Right atrium auricular region (tissue), 2 donors: ENCODE measurements at regions not wholly inside any gene's neighbourhood (a gene's known extent, or its start where the extent isn't known, plus 50 kb on each side); places are given as distances from the start of the nearest gene placed in this dataset.

ENCODE experiments used
- DNase-seq: peaks from one replicate; pipeline ENCODE4 v3.0.0-alpha.2; 2019; ENCODE audit warnings: low spot score
- H3K27ac ChIP-seq, 2 donors: fragments of 200-600 bp; sonication (generic); 1 replicate in 1 of 2; 2 replicates in 1 of 2; pipeline ENCODE4 v1.5.1; 2016 to 2019
- H3K27me3 ChIP-seq, 2 donors: fragments of 200-600 bp; sonication (generic); one replicate each; pipeline versions ENCODE4 v1.5.1 to v1.6.0; 2017 to 2019
- H3K36me3 ChIP-seq: fragments of 200-600 bp; sonication (generic); one replicate; pipeline ENCODE4 v1.5.1; 2016
- H3K4me1 ChIP-seq, 2 donors: fragments of 200-600 bp; sonication (generic); one replicate each; pipeline versions ENCODE4 v1.5.1 to v1.6.0; 2017 to 2019
- H3K4me3 ChIP-seq, 2 donors: fragments of 200-600 bp; sonication (generic); 1 replicate in 1 of 2; 2 replicates in 1 of 2; pipeline ENCODE4 v1.5.1; 2017 to 2019; ENCODE audit warnings: mild to moderate bottlenecking in 1 of 2, moderate library complexity in 1 of 2
- H3K9me3 ChIP-seq, 2 donors: fragments of 200-600 bp; sonication (generic); one replicate each; pipeline ENCODE4 v1.5.1; 2019
- CTCF ChIP-seq, 2 donors: fragments of 200-600 bp; sonication (generic); IDR thresholded peaks; one replicate each; pipeline ENCODE4 v1.5.1; 2019; ENCODE audit warnings: antibody characterized with exemption in 2 of 2

DNA sequence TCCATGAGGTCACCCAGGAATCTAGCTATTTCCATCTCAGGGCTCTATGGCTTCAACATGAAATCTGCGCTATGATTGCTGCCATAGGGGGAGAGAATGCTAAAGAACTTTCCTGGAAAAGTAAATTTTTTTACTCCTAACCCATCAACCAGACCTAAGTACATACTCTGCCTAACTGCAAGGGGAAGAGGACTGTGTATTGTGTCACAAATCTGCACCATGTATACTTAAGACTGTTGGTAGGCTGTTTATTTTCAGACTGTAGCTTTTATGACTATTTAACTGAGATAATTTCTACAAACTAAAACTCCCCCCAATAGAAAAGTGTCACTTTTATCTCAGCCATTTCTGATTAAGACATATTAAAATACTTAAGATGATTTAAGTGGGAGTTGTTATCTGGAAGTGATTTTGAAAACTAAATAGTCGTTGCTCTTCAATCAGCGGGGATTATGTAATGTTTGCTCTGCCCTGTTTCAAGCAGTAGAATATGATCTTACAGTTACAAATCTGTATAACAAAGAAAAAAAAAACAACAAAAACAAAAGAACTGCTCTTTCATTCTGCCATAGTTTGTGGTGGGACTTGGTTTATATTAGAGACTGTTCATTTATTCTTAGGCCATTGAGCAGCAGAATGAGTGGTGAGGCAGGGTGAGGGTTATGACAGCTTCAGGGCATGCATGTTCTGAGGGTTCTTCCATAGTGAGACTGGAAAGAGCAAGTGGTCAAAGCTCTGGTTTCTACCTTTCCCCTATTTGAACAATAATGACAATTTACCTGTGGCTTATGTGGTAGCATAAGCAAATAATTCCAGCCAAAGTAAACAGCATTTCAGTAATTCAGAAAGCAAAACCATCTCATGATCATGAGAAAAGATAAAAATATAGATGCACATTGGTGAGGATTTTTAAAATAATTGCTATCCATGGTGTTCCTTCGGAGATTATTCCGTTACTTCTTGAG lies 126.3 kb upstream of the CEP162 start:
- no peaks in the 10 kb centered on the region for H3K36me3 ChIP-seq
- DNase-seq, result no peak
- H3K4me1 ChIP-seq, result no peaks in the 10 kb centered on the region
- H3K27me3 ChIP-seq, result no peaks in the 10 kb centered on the region
- H3K4me3 ChIP-seq, result no peak overlapping the region
- no peaks in the 10 kb centered on the region for H3K9me3 ChIP-seq
- TF ChIP-seq CTCF (IDR thresholded peaks at IDR 0.05), result no peak
- H3K27ac ChIP-seq, result no peak overlapping the region

DNA sequence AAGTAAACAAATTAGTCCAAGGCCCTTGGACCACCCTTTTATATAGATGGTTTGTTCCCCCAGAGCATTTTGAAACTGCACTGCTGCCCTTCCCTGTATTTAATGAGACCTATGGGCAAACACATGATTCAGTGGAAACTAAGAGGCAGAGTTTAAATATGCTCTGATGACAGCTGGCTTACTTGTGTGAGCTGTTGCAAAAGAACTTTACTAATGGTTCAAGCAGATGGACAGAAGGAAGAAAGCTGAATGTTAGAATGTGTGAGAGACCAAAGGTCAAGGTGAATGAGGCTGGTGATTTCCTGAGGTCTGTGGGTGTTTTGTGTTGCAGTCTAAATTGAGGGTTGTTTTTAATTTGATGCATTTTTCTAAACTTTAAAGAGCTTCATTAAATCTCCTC lies 123.0 kb upstream of the CEP162 start:
- DNase-seq, result no peak
- Histone ChIP-seq H3K9me3 (no peaks in the 10 kb centered on the region), H3K27me3 (no peaks in the 10 kb centered on the region), H3K4me3 (no peak overlapping the region), H3K36me3 (no peaks in the 10 kb centered on the region), H3K27ac (no peak overlapping the region), H3K4me1 (no peaks in the 10 kb centered on the region)
- TF ChIP-seq CTCF (IDR thresholded peaks at IDR 0.05), result no peak

DNA sequence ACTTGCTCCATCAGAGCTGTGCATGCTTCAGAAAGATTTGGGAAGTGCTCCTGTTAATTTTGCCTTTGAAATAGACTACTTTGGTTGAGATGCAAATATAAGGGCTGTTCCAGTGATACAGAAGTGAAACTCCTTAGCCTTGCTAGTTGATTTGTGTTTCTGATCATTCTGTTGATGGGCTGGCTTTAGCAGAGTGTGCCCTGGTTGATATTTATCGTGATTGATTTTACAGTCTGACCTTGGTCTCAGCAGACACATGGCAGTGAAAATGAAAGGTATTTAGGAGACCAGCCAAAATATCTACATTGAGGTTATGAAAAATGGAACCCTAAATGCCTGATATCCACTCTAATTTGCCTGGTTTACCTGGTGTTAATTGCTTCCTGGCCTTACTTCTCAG lies 122.1 kb upstream of the CEP162 start:
- Histone ChIP-seq H3K27ac (no peak overlapping the region), H3K4me3 (no peak overlapping the region), H3K27me3 (no peaks in the 10 kb centered on the region), H3K4me1 (no peaks in the 10 kb centered on the region), H3K9me3 (no peaks in the 10 kb centered on the region), H3K36me3 (no peaks in the 10 kb centered on the region)
- no peak for TF ChIP-seq CTCF (IDR thresholded peaks at IDR 0.05)
- DNase-seq, result no peak

DNA sequence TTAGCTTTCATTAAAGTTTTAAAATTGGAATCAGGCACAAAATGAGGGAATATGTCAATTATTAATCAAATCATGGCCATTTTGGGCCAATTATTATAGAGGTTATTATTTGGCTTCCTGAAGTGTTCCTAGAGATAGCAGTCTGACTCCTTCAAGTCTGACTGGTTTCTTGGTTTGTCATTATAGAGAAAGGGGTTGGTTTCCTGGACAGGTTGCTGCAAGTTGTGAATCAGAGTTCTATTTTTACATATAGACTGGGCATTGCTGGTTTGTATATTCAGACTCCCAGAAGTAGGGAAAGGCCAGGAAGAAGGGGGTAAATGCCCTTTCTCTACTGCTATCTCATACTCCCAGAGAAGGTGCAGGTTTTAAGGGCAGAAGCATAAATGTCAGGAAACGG lies 121.4 kb upstream of the CEP162 start:
- TF ChIP-seq CTCF (IDR thresholded peaks at IDR 0.05), result no peak
- H3K4me3 ChIP-seq, result no peak overlapping the region
- DNase-seq, result no peak
- no peaks in the 10 kb centered on the region for H3K9me3 ChIP-seq
- H3K27ac ChIP-seq, result no peak overlapping the region
- no peaks in the 10 kb centered on the region for H3K27me3 ChIP-seq
- no peaks in the 10 kb centered on the region for H3K36me3 ChIP-seq
- H3K4me1 ChIP-seq, result no peaks in the 10 kb centered on the region

DNA sequence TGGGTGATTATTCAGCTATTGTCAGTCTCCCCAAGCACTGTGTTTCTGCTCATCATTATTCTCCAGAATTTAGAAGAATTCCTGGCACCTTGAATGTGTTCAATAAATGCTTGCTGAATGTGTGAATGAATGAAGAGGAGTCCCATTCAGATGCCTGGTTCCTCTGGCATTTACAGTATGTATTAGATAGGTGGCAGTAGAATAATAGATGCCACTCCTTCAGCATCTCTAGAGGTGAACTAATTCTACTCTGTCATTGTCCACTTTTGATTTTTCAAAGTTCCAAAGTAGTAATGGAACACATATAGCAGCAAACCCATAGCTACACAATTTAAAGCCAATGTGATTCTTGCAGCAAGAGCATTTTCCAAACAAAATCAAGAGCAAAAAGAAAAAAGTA lies 118.9 kb upstream of the CEP162 start:
- no peak for DNase-seq
- no peak for TF ChIP-seq CTCF (IDR thresholded peaks at IDR 0.05)
- H3K4me3 ChIP-seq, result no peak overlapping the region
- H3K27ac ChIP-seq, result no peak overlapping the region
- no peaks in the 10 kb centered on the region for H3K9me3 ChIP-seq
- no peaks in the 10 kb centered on the region for H3K36me3 ChIP-seq
- no peaks in the 10 kb centered on the region for H3K27me3 ChIP-seq
- H3K4me1 ChIP-seq, result no peaks in the 10 kb centered on the region

GRCh38 chr6:84344005-84344404 lies 116.6 kb upstream of the CEP162 start:
- no peak overlapping the region for H3K4me3 ChIP-seq
- no peak overlapping the region for H3K27ac ChIP-seq
- TF ChIP-seq CTCF (IDR thresholded peaks at IDR 0.05), result no peak

More at GRCh38 chr6:84344005-84344404, 116.6 kb upstream of the CEP162 start:
- H3K27me3 ChIP-seq, result no peaks in the 10 kb centered on the region
- no peaks in the 10 kb centered on the region for H3K36me3 ChIP-seq
- peaks cover 0 to 8% of the 10 kb centered on the region in 2 donors for H3K9me3 ChIP-seq
- no peaks in the 10 kb centered on the region for H3K4me1 ChIP-seq
- DNase-seq, result no peak
